Coronary artery (tissue), 2 donors: ENCODE measurements at regions not wholly inside any gene's neighbourhood (a gene's known extent, or its start where the extent isn't known, plus 50 kb on each side); places are given as distances from the start of the nearest gene placed in this dataset.

ENCODE experiments used
- DNase-seq: peaks from one replicate; pipeline ENCODE4 v3.0.0-alpha.2; 2017; ENCODE audit warnings: low spot score
- H3K27ac ChIP-seq, 2 donors: fragments of 200-600 bp; sonication (generic); one replicate each; pipeline ENCODE4 v1.5.1; 2016 to 2019
- H3K4me3 ChIP-seq: fragments of 200-600 bp; sonication (generic); 2 replicates; pipeline ENCODE4 v1.5.1; 2016; ENCODE audit warnings: mild to moderate bottlenecking, moderate library complexity
- TF ChIP-seq, protein P1 (sequence below): fragments of 200-600 bp; sonication (generic); IDR thresholded peaks from one replicate; pipeline ENCODE4 v1.5.1; 2019; ENCODE audit warnings: antibody characterized with exemption

- TF ChIP-seq, protein P1, sequence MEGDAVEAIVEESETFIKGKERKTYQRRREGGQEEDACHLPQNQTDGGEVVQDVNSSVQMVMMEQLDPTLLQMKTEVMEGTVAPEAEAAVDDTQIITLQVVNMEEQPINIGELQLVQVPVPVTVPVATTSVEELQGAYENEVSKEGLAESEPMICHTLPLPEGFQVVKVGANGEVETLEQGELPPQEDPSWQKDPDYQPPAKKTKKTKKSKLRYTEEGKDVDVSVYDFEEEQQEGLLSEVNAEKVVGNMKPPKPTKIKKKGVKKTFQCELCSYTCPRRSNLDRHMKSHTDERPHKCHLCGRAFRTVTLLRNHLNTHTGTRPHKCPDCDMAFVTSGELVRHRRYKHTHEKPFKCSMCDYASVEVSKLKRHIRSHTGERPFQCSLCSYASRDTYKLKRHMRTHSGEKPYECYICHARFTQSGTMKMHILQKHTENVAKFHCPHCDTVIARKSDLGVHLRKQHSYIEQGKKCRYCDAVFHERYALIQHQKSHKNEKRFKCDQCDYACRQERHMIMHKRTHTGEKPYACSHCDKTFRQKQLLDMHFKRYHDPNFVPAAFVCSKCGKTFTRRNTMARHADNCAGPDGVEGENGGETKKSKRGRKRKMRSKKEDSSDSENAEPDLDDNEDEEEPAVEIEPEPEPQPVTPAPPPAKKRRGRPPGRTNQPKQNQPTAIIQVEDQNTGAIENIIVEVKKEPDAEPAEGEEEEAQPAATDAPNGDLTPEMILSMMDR: no peak
- no peak for DNase-seq
- no peak overlapping the region for H3K4me3 ChIP-seq
- peak overlapping the region in 1 of 2 donors; percentile 36 for H3K27ac ChIP-seq
Measured at GRCh38 chr5:86909418-86910295, 291.9 kb downstream of the COX7C start.

- no peak for DNase-seq
Measured at GRCh38 chr5:86917117-86917579, 299.4 kb downstream of the COX7C start.

GRCh38 chr5:86918246-86918645, 300.5 kb downstream of the COX7C start:
- TF ChIP-seq, protein P1: no peak
- DNase-seq: no peak
- no peak overlapping the region for H3K4me3 ChIP-seq

More at GRCh38 chr5:86917117-86917579, 299.4 kb downstream of the COX7C start:
- Histone ChIP-seq H3K27ac (no peak overlapping the region), H3K4me3 (no peak overlapping the region)
- TF ChIP-seq, protein P1: no peak

GRCh38 chr5:86926033-86926432, 308.3 kb downstream of the COX7C start:
- TF ChIP-seq, protein P1: no peak
- no peak overlapping the region for H3K27ac ChIP-seq
- DNase-seq: no peak
- H3K4me3 ChIP-seq: no peak overlapping the region

More at GRCh38 chr5:86918246-86918645, 300.5 kb downstream of the COX7C start:
- no peak overlapping the region for H3K27ac ChIP-seq

GRCh38 chr5:86929123-86929766, 311.5 kb downstream of the COX7C start:
- TF ChIP-seq, protein P1: no peak
- Histone ChIP-seq H3K27ac (no peak overlapping the region), H3K4me3 (no peak overlapping the region)
- DNase-seq: no peak

DNA sequence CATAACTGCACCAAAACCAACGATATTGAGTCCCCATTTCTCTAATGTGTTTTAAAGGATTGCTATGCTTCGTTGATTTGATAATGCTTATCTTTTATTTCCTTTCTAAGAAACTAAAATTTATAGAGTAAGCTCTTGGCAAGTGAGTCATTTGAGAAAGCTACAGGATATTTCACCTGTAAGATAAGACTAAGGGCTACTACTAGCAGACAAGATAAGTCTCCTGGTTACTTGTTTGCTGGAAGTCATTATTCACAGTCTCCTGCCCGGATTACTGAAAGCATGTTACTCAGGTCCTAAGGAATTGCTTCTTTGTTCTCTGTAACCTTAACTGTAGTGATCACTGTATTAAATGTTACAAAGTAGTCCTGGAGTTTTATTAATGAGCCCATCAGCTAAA, 315.9 kb upstream of the RASA1 start:
- TF ChIP-seq, protein P1: no peak
- Histone ChIP-seq H3K4me3 (no peak overlapping the region), H3K27ac (no peak overlapping the region)
- DNase-seq: no peak
